ENCODE measurements at regions not wholly inside any gene's neighbourhood (a gene's known extent, or its start where the extent isn't known, plus 50 kb on each side); places are given as distances from the start of the nearest gene placed in this dataset.

GRCh38 chr16:5575646-5576245 is 478.2 kb upstream of the EEF2KMT start:
- Histone ChIP-seq H3K4me3 (ENCODE audit: insufficient read depth, low read depth, low read length) (no peak overlapping the region), H4K91ac (ENCODE audit: insufficient read depth, low read depth, low read length) (no peak overlapping the region), H3K9me3 (ENCODE audit: control insufficient read depth, insufficient read depth, low read length) (peaks cover 28% of the 10 kb centered on the region; the same call in 1 of the 2 replicates), H3K56ac (ENCODE audit: extremely low read depth, insufficient read depth, low read length) (no peak overlapping the region), H4K20me1 (ENCODE audit: insufficient read depth, low read length) (no peaks in the 10 kb centered on the region), H3K4ac (ENCODE audit: low read depth, low read length) (no peak overlapping the region), H2AK5ac (ENCODE audit: low read depth, low read length) (no peak overlapping the region), H2AK9ac (replicated peaks; ENCODE audit: low read depth, low read length, poor library complexity) (no peak overlapping the region), H2BK120ac (ENCODE audit: low read depth, low read length) (no peak overlapping the region), H3K79me1 (ENCODE audit: low read depth in 1 of 2, low read length in 2 of 2) (no peaks in the 10 kb centered on the region), H3K27me3 (ENCODE audit: control insufficient read depth, insufficient read depth, low read length) (no peaks in the 10 kb centered on the region), H2BK20ac (ENCODE audit: low read depth, low read length) (no peak overlapping the region), H2BK5ac (ENCODE audit: low read depth, low read length, poor library complexity, severe bottlenecking) (no peak overlapping the region), H4K8ac (ENCODE audit: low read depth in 2 of 2, low read length in 2 of 2) (no peak overlapping the region), H3K27ac (ENCODE audit: insufficient read depth, low read length) (no peak overlapping the region), H2BK15ac (ENCODE audit: low read depth, low read length) (no peak overlapping the region), H3K14ac (replicated peaks; ENCODE audit: low read depth, low read length) (no peak overlapping the region), H3K4me1 (ENCODE audit: control insufficient read depth, insufficient read depth, low read length) (no peaks in the 10 kb centered on the region), H3K4me2 (ENCODE audit: low read depth, low read length) (no peak overlapping the region), H2AFZ (replicated peaks; ENCODE audit: low read length, poor library complexity) (no peak overlapping the region), H4K5ac (ENCODE audit: low read depth, low read length) (no peak overlapping the region), H3K23ac (ENCODE audit: low read depth, low read length) (no peak overlapping the region), H3K9ac (ENCODE audit: low read depth, low read length) (no peak overlapping the region), H3K9me1 (ENCODE audit: insufficient read depth, low read length) (no peaks in the 10 kb centered on the region), H3K18ac (ENCODE audit: low read depth, low read length) (no peak overlapping the region), H3K36me3 (ENCODE audit: control insufficient read depth, insufficient read depth, low read length) (no peaks in the 10 kb centered on the region)
- intact Hi-C loops (cut with micrococcal nuclease): no loop called here
- ChIA-PET CTCF (interaction anchor here (0.6 kb wide), 1 partner anchor 882 kb away, joined by 4 read pairs; no protein-coding TSS in a partner anchor), POLR2A (ENCODE audit: unreplicated experiment) (no interaction called here)
- no peak for TF ChIP-seq RCOR1 (IDR thresholded peaks at IDR 0.05; ENCODE audit: insufficient replicate concordance, low read length)
- no peak for TF ChIP-seq SMC3 (IDR thresholded peaks at IDR 0.05; ENCODE audit: low read depth, low read length)
- no peak for TF ChIP-seq MXI1 (IDR thresholded peaks at IDR 0.05; ENCODE audit: borderline replicate concordance, low read depth, low read length)
- TF ChIP-seq MAFK (IDR thresholded peaks at IDR 0.05; ENCODE audit: low read depth, low read length): no peak
- TF ChIP-seq ELK1 (IDR thresholded peaks at IDR 0.05; ENCODE audit: borderline replicate concordance, low read depth, low read length): no peak
- no peak for TF ChIP-seq CTCF (conservative IDR thresholded peaks at IDR 0.05; ENCODE audit: low read depth, low read length)
- TF ChIP-seq CEBPB (IDR thresholded peaks at IDR 0.05; ENCODE audit: low read depth, low read length): no peak
- TF ChIP-seq USF2 (IDR thresholded peaks at IDR 0.05; ENCODE audit: low read depth, low read length): no peak
- TF ChIP-seq BHLHE40 (IDR thresholded peaks at IDR 0.05; ENCODE audit: low read depth, low read length): no peak
- no peak for TF ChIP-seq CHD1 (IDR thresholded peaks at IDR 0.05; ENCODE audit: low read depth, low read length)
- no peak for TF ChIP-seq RFX5 (IDR thresholded peaks at IDR 0.05; ENCODE audit: low read depth, low read length)
- TF ChIP-seq NFE2L2 (IDR thresholded peaks at IDR 0.05; ENCODE audit: low read depth, low read length): no peak
- TF ChIP-seq RAD21 (IDR thresholded peaks at IDR 0.05; ENCODE audit: low read length): no peak
- TF ChIP-seq MAZ (IDR thresholded peaks at IDR 0.05; ENCODE audit: borderline replicate concordance, low read depth, low read length): no peak
- TF ChIP-seq FOS (IDR thresholded peaks at IDR 0.05; ENCODE audit: low read depth, low read length): no peak
- TF ChIP-seq POLR2A (IDR thresholded peaks at IDR 0.05; ENCODE audit: low read depth, low read length): no peak
- BruUV-seq (replicated peaks): no TSS peak
- ATAC-seq (ENCODE audit: low read depth) (no peak), DNase-seq (no peak)
- dilution Hi-C loops (cut with HindIII; ENCODE audit: low sequenced_read_pairs, unreplicated experiment): no loop called here
- in situ Hi-C loops (cut with MboI; ENCODE audit: low sequenced_read_pairs): no loop called here
- WGBS, 2 experiments (ENCODE audit: extremely low coverage in 2 of 2, insufficient read length in 1 of 2): no CpG with 5 or more reads among the region's 3 CpGs
